ENCODE measurements at regions not wholly inside any gene's neighbourhood (a gene's known extent, or its start where the extent isn't known, plus 50 kb on each side); places are given as distances from the start of the nearest gene placed in this dataset.

- no peaks in the 10 kb centered on the region for H3K4me1 ChIP-seq (ENCODE audit: control insufficient read depth, insufficient read depth, low read length, poor library complexity, severe bottlenecking)
- DNase-seq: no peak
- Mint-ChIP-seq H3K27ac (no peak overlapping the region), H3K4me3 (no peak overlapping the region), H3K4me1 (no peaks in the 10 kb centered on the region), H3K27me3 (no peaks in the 10 kb centered on the region), H3K9me3 (peaks cover 0 to 11% (median 4%) of the 10 kb centered on the region in 7 donors), H3K36me3 (no peaks in the 10 kb centered on the region)
- ATAC-seq (ENCODE audit: low read depth in 2 of 2): no peak
- H3K27me3 ChIP-seq (ENCODE audit: control insufficient read depth, insufficient read depth, low read length): no peaks in the 10 kb centered on the region
- H3K27ac ChIP-seq (ENCODE audit: insufficient read depth, low read length, poor library complexity, severe bottlenecking): no peak overlapping the region
- H3K9me3 ChIP-seq (ENCODE audit: control insufficient read depth in 2 of 2, low read length in 2 of 2): no peaks in the 10 kb centered on the region
- H3K4me3 ChIP-seq (ENCODE audit: low read depth, low read length): no peak overlapping the region
- no peaks in the 10 kb centered on the region for H3K36me3 ChIP-seq (ENCODE audit: control insufficient read depth, insufficient read depth, low read length)
Observed at GRCh38 chr13:74929436-74929835, 552.5 kb downstream of the TBC1D4 start.

- H3K4me3 ChIP-seq (ENCODE audit: low read depth, low read length): no peak overlapping the region
- H3K4me1 ChIP-seq (ENCODE audit: control insufficient read depth, insufficient read depth, low read length, poor library complexity, severe bottlenecking): no peaks in the 10 kb centered on the region
- ATAC-seq (ENCODE audit: low read depth in 2 of 2): no peak
- no peaks in the 10 kb centered on the region for H3K27me3 ChIP-seq (ENCODE audit: control insufficient read depth, insufficient read depth, low read length)
- Mint-ChIP-seq H3K4me1 (no peaks in the 10 kb centered on the region), H3K4me3 (no peak overlapping the region), H3K9me3 (peaks cover 0 to 11% (median 4%) of the 10 kb centered on the region in 7 donors), H3K36me3 (no peaks in the 10 kb centered on the region), H3K27ac (no peak overlapping the region), H3K27me3 (no peaks in the 10 kb centered on the region)
- DNase-seq: no peak
- H3K36me3 ChIP-seq (ENCODE audit: control insufficient read depth, insufficient read depth, low read length): no peaks in the 10 kb centered on the region
- H3K9me3 ChIP-seq (ENCODE audit: control insufficient read depth in 2 of 2, low read length in 2 of 2): no peaks in the 10 kb centered on the region
- H3K27ac ChIP-seq (ENCODE audit: insufficient read depth, low read length, poor library complexity, severe bottlenecking): no peak overlapping the region
Observed at GRCh38 chr13:74927823-74928222, 554.1 kb downstream of the TBC1D4 start.

- no peak for DNase-seq
- Mint-ChIP-seq H3K9me3 (peaks cover 0 to 11% (median 4%) of the 10 kb centered on the region in 7 donors), H3K27ac (no peak overlapping the region), H3K4me1 (no peaks in the 10 kb centered on the region), H3K36me3 (no peaks in the 10 kb centered on the region), H3K4me3 (no peak overlapping the region), H3K27me3 (no peaks in the 10 kb centered on the region)
- no peak overlapping the region for H3K27ac ChIP-seq (ENCODE audit: insufficient read depth, low read length, poor library complexity, severe bottlenecking)
- H3K4me3 ChIP-seq (ENCODE audit: low read depth, low read length): no peak overlapping the region
- H3K27me3 ChIP-seq (ENCODE audit: control insufficient read depth, insufficient read depth, low read length): no peaks in the 10 kb centered on the region
- ATAC-seq (ENCODE audit: low read depth in 2 of 2): no peak
- no peaks in the 10 kb centered on the region for H3K9me3 ChIP-seq (ENCODE audit: control insufficient read depth in 2 of 2, low read length in 2 of 2)
- H3K4me1 ChIP-seq (ENCODE audit: control insufficient read depth, insufficient read depth, low read length, poor library complexity, severe bottlenecking): no peaks in the 10 kb centered on the region
- H3K36me3 ChIP-seq (ENCODE audit: control insufficient read depth, insufficient read depth, low read length): no peaks in the 10 kb centered on the region
Observed at GRCh38 chr13:74922963-74923362, 559.0 kb downstream of the TBC1D4 start.

GRCh38 chr13:74921326-74921725, 560.6 kb downstream of the TBC1D4 start:
- H3K27me3 Mint-ChIP-seq: no peaks in the 10 kb centered on the region
- no peaks in the 10 kb centered on the region for H3K9me3 ChIP-seq (ENCODE audit: control insufficient read depth in 2 of 2, low read length in 2 of 2)
- H3K36me3 Mint-ChIP-seq: no peaks in the 10 kb centered on the region
- no peak for DNase-seq
- no peak overlapping the region for H3K27ac ChIP-seq (ENCODE audit: insufficient read depth, low read length, poor library complexity, severe bottlenecking)
- no peaks in the 10 kb centered on the region for H3K4me1 Mint-ChIP-seq
- no peak overlapping the region for H3K27ac Mint-ChIP-seq
- no peak overlapping the region for H3K4me3 Mint-ChIP-seq
- H3K36me3 ChIP-seq (ENCODE audit: control insufficient read depth, insufficient read depth, low read length): no peaks in the 10 kb centered on the region
- H3K27me3 ChIP-seq (ENCODE audit: control insufficient read depth, insufficient read depth, low read length): no peaks in the 10 kb centered on the region
- H3K4me3 ChIP-seq (ENCODE audit: low read depth, low read length): no peak overlapping the region
- no peaks in the 10 kb centered on the region for H3K4me1 ChIP-seq (ENCODE audit: control insufficient read depth, insufficient read depth, low read length, poor library complexity, severe bottlenecking)
- no peak for ATAC-seq (ENCODE audit: low read depth in 2 of 2)
- peaks cover 0 to 6% (median 1%) of the 10 kb centered on the region in 7 donors for H3K9me3 Mint-ChIP-seq

GRCh38 chr13:74920920-74921319, 561.0 kb downstream of the TBC1D4 start:
- no peak overlapping the region for H3K27ac Mint-ChIP-seq
- no peak overlapping the region for H3K4me3 Mint-ChIP-seq
- H3K4me1 Mint-ChIP-seq: no peaks in the 10 kb centered on the region
- no peaks in the 10 kb centered on the region for H3K9me3 ChIP-seq (ENCODE audit: control insufficient read depth in 2 of 2, low read length in 2 of 2)
- H3K27me3 Mint-ChIP-seq: no peaks in the 10 kb centered on the region
- H3K36me3 Mint-ChIP-seq: no peaks in the 10 kb centered on the region
- H3K27ac ChIP-seq (ENCODE audit: insufficient read depth, low read length, poor library complexity, severe bottlenecking): no peak overlapping the region
- ATAC-seq (ENCODE audit: low read depth in 2 of 2) (no peak), DNase-seq (no peak)
- peaks cover 0 to 3% (median under 1%) of the 10 kb centered on the region in 7 donors for H3K9me3 Mint-ChIP-seq
- H3K27me3 ChIP-seq (ENCODE audit: control insufficient read depth, insufficient read depth, low read length): no peaks in the 10 kb centered on the region
- H3K4me1 ChIP-seq (ENCODE audit: control insufficient read depth, insufficient read depth, low read length, poor library complexity, severe bottlenecking): no peaks in the 10 kb centered on the region
- no peak overlapping the region for H3K4me3 ChIP-seq (ENCODE audit: low read depth, low read length)
- H3K36me3 ChIP-seq (ENCODE audit: control insufficient read depth, insufficient read depth, low read length): no peaks in the 10 kb centered on the region

- Mint-ChIP-seq H3K27me3 (no peaks in the 10 kb centered on the region), H3K9me3 (peaks cover 0 to 3% (median 0%) of the 10 kb centered on the region in 7 donors), H3K4me3 (no peak overlapping the region), H3K4me1 (no peaks in the 10 kb centered on the region), H3K27ac (no peak overlapping the region), H3K36me3 (no peaks in the 10 kb centered on the region)
- DNase-seq (no peak), ATAC-seq (ENCODE audit: low read depth in 2 of 2) (no peak)
- no peaks in the 10 kb centered on the region for H3K4me1 ChIP-seq (ENCODE audit: control insufficient read depth, insufficient read depth, low read length, poor library complexity, severe bottlenecking)
- no peaks in the 10 kb centered on the region for H3K36me3 ChIP-seq (ENCODE audit: control insufficient read depth, insufficient read depth, low read length)
- H3K27me3 ChIP-seq (ENCODE audit: control insufficient read depth, insufficient read depth, low read length): no peaks in the 10 kb centered on the region
- no peaks in the 10 kb centered on the region for H3K9me3 ChIP-seq (ENCODE audit: control insufficient read depth in 2 of 2, low read length in 2 of 2)
- no peak overlapping the region for H3K4me3 ChIP-seq (ENCODE audit: low read depth, low read length)
- no peak overlapping the region for H3K27ac ChIP-seq (ENCODE audit: insufficient read depth, low read length, poor library complexity, severe bottlenecking)
Observed at GRCh38 chr13:74920361-74920760, 561.6 kb downstream of the TBC1D4 start.

DNA sequence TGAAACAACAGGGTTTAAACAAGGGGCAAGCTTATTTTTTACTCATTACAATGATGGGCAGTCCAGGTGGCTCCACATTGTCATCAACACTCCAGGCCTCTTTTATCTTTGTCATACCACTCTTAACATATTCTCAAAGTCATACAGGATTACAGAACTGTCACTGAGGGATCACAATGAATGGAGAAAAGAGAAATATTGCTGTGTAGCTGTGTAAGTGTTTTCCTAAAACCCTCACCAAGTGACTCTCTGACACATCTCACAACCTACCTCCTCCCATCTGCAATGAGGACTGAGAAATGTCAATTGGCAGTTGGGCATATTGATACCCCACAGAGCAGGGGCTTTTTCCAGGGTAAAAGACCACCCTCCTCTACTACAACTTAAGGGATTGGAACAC, 562.1 kb downstream of the TBC1D4 start:
- no peak for DNase-seq
- no peaks in the 10 kb centered on the region for H3K36me3 Mint-ChIP-seq
- peaks cover 0 to 1% (median 0%) of the 10 kb centered on the region in 7 donors for H3K9me3 Mint-ChIP-seq
- Histone ChIP-seq H3K27me3 (ENCODE audit: control insufficient read depth, insufficient read depth, low read length) (no peaks in the 10 kb centered on the region), H3K27ac (ENCODE audit: insufficient read depth, low read length, poor library complexity, severe bottlenecking) (no peak overlapping the region), H3K36me3 (ENCODE audit: control insufficient read depth, insufficient read depth, low read length) (no peaks in the 10 kb centered on the region), H3K4me1 (ENCODE audit: control insufficient read depth, insufficient read depth, low read length, poor library complexity, severe bottlenecking) (no peaks in the 10 kb centered on the region), H3K4me3 (ENCODE audit: low read depth, low read length) (no peak overlapping the region), H3K9me3 (ENCODE audit: control insufficient read depth in 2 of 2, low read length in 2 of 2) (no peaks in the 10 kb centered on the region)
- H3K27ac Mint-ChIP-seq: no peak overlapping the region
- H3K27me3 Mint-ChIP-seq: no peaks in the 10 kb centered on the region
- ATAC-seq (ENCODE audit: low read depth in 2 of 2): no peak
- no peaks in the 10 kb centered on the region for H3K4me1 Mint-ChIP-seq
- H3K4me3 Mint-ChIP-seq: no peak overlapping the region

GRCh38 chr13:74912898-74913297, 569.1 kb downstream of the TBC1D4 start:
- no peaks in the 10 kb centered on the region for H3K36me3 Mint-ChIP-seq
- DNase-seq (no peak), ATAC-seq (ENCODE audit: low read depth in 2 of 2) (no peak)
- no peak overlapping the region for H3K27ac ChIP-seq (ENCODE audit: insufficient read depth, low read length, poor library complexity, severe bottlenecking)
- no peaks in the 10 kb centered on the region for H3K9me3 ChIP-seq (ENCODE audit: control insufficient read depth in 2 of 2, low read length in 2 of 2)
- H3K4me1 Mint-ChIP-seq: no peaks in the 10 kb centered on the region
- no peaks in the 10 kb centered on the region for H3K27me3 ChIP-seq (ENCODE audit: control insufficient read depth, insufficient read depth, low read length)
- peaks cover 0 to 1% (median 0%) of the 10 kb centered on the region in 7 donors for H3K9me3 Mint-ChIP-seq
- no peaks in the 10 kb centered on the region for H3K36me3 ChIP-seq (ENCODE audit: control insufficient read depth, insufficient read depth, low read length)
- no peaks in the 10 kb centered on the region for H3K4me1 ChIP-seq (ENCODE audit: control insufficient read depth, insufficient read depth, low read length, poor library complexity, severe bottlenecking)
- H3K4me3 ChIP-seq (ENCODE audit: low read depth, low read length): no peak overlapping the region
- peak overlapping the region in 1 of 3 donors; percentile 33 for H3K27ac Mint-ChIP-seq
- H3K27me3 Mint-ChIP-seq: no peaks in the 10 kb centered on the region
- no peak overlapping the region for H3K4me3 Mint-ChIP-seq
